Brain pericyte (primary cell): ENCODE measurements at regions not wholly inside any gene's neighbourhood (a gene's known extent, or its start where the extent isn't known, plus 50 kb on each side); places are given as distances from the start of the nearest gene placed in this dataset.
"Not testable (repeated sequence)": the region's sequence is repeated elsewhere in the genome, so short reads cannot be mapped to it uniquely, and the experiment has no call there.

Experiments used
- DNase-seq: peaks from one replicate; pipeline ENCODE4 v3.0.0-alpha.2; 2012; ENCODE audit warnings: low read depth, low spot score

DNA sequence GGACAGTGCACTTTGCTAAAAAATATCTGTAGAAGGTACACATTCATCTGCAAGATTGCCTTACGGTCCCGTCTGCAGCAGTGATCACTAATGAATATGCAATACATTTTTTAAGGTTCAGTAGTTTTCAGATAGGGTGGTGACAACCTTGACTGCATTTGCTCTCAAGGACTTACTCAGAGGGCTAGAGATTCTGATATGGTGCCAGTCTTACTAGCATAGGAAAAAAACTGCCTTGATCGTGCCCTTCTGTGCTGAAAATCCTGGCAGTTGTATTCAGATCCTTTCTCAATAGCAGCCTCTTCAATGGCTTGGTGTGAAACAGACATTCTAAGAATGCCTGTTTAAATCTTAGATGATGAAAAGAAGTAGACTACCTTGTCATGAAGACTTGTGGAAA lies 411.9 kb upstream of the CCDC54 start:
- DNase-seq = no peak

DNA sequence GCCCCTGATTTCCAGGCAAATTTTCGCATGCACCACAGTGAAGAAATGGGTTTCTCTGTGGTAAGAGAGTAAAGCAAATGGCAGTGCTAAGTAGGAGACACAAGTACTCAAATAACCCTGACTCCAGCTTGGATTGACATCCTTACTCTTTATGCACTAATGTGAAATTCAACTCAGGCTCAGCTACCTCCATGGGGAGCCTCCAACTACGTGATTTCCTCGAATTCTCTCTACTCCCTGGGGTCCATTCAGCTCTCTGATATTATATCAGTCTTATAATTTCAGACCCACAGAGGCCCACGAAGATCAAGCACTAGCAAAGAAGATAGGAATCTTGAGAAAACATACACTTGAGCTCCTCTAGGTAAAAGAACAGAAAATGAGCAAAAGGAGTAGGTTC lies 407.6 kb upstream of the CCDC54 start:
- DNase-seq = no peak

DNA sequence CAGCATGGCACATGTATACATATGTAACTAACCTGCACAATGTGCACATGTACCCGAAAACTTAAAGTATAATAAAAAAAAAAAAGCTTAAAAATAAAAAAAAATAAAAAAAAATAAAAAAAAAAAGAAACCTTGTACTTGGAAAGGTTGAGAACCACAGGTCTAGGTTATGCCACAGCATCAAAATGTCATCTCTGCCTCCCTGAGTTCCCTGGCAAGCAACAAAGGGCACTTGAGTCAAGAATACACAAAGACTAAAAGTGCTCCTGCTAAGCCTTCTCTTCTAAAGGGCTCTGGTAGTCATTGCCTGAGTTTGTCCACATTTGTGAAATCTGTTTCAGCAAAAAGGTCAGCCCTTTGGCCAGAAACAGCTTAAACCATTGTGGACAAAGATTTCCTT lies 395.8 kb upstream of the CCDC54 start:
- DNase-seq = no peak

GRCh38 chr3:106985721-106986120 lies 391.5 kb upstream of the CCDC54 start:
- DNase-seq = no peak

- DNase-seq = not testable (repeated sequence)
These were observed 378.2 kb upstream of the CCDC54 start for GRCh38 chr3:106998841-106999682.

DNA sequence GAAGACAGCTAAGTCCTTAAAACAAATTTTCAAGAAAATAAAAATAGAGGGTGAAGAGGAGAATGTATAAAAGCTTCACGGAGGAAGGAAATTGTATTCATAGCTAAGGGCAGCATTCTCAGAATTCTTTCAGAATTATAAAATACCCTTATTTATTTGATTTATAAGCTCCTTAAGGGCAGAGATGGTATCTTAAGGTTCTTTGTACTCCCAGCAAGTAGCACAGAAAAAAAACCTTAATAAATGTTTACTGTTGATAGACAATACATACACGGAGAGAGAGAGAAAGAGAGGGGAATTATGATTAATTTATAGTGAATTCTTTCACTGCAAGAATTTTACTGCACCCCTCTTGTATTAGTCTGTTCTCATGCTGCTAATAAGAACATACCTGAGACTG lies 375.6 kb upstream of the CCDC54 start:
- DNase-seq = no peak

GRCh38 chr3:107005352-107005751 lies 371.9 kb upstream of the CCDC54 start:
- DNase-seq = not testable (repeated sequence)

- DNase-seq = no peak
These were observed 369.0 kb upstream of the CCDC54 start for GRCh38 chr3:107008213-107008612.

GRCh38 chr3:107013641-107014040 lies 363.6 kb upstream of the CCDC54 start:
- no peak for DNase-seq

DNA sequence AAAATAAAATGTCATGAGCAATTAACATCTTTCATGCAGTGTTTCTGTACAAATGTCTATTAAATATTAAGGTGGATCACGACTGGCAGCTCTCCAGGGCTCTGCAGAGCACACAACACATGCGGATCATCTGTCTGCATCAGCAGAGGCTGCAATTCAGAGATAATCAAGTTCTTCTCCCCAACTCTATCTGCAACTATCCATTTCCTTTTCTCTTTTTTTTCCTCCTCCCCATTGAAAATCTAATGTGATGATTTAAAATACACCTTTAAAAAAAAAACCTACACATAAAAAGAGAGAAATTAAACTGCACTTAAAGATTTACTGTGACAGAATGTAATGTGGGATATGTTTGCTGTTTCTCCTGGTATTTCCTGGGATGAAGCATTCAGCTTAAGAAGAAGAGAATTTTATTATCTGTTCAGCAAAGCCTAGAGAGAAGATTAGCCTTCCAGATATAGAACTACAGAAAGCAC lies 352.6 kb upstream of the CCDC54 start:
- no peak for DNase-seq

- no peak for DNase-seq
These were observed 351.3 kb upstream of the CCDC54 start for GRCh38 chr3:107025961-107026360.

- DNase-seq = no peak
These were observed 349.2 kb upstream of the CCDC54 start for GRCh38 chr3:107028086-107028485.

DNA sequence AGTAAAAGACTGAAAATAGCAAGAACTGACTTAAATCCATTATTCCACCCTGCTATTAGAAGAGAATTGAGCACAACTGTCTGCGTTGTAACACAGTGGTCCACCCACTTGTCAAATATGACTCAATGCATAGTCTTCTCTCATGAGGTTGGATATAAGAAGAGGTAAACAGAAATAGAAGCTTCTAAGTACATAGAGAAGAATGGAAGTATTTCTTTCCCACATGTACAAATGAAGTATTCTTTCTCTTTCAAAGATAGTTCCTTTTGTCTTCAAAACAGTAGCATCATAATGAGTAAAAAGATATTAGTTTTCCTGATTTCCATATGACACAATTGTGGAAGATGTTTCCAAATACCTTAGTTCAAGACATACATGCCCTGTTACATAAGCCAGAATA lies 348.6 kb upstream of the CCDC54 start:
- DNase-seq = no peak

DNA sequence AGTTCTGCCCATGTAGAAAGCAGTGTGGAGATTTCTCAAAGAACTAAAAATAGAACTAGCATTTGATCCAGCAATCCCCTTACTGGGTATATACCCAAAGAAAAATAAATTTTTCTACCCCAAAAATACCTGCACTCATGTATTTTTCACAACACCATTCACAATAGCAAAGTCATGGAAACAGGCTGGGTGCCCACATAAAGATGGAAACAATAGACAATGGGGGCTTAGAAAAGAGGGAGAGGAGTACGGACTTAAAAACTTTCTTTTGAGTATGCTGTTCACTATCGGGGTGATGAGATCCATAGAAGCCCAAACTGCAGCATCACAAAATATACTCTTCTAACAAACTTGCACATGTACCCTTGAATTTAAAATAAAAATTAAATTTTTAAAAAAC lies 345.1 kb upstream of the CCDC54 start:
- DNase-seq = no peak

GRCh38 chr3:107034142-107034541 lies 343.1 kb upstream of the CCDC54 start:
- no peak for DNase-seq

DNA sequence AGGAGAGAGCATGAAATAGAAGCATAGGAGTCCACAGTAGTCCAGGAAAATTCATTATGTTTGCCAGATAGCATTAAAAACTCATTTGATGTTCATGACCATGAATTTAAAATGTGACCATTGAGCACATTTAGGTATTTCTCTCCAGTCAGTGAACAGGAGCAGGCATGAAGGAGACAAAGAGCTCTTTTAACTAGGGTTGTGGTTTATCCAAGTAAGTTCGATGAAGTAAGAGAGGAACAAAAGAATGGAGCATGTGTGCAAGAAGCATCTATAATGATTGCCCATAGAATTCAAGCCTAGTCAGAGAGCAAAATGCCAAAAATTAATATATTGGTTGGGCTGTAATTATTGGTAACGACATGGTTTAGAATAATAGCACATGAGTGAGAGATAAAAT lies 342.1 kb upstream of the CCDC54 start:
- no peak for DNase-seq

DNA sequence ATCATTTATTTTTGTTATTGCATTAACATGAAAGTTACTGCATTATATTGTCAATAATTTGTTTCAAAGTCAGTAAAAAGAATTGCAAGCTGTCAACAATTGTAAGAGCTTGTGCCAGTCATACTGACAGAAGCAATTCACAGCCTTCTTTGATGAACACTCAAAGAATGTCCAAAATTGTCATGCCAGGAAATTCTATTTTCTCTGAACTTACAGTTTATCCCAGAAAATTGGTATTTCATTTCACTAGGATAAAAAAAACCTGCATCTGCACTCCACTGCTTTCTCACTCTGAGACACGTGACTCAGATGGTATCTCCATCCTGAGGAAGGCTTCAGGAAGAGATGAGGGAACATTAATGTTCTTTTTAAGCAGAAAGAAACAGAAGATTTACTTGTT lies 332.6 kb upstream of the CCDC54 start:
- DNase-seq = no peak

GRCh38 chr3:107045791-107046190 lies 331.4 kb upstream of the CCDC54 start:
- no peak for DNase-seq

GRCh38 chr3:107055181-107055942 lies 321.9 kb upstream of the CCDC54 start:
- DNase-seq = no peak

DNA sequence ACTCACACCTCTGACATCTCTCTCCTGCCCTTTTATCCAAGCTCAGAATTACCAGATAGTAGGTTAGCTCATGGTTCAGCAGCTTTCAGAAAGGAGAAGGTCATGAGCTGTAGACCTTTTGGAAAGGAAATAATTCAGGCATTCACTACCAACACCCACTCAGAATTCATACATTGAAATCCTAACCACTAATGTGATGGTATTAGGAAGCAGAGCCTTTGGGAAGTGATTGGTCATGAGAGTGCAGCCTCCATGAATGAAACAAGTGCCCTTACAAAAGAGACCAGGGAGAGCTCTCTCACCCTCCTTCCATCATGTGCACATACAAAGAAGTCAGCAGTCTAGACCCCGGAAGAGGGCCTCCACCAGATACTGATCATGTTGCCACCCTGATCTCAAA lies 315.8 kb upstream of the CCDC54 start:
- DNase-seq = no peak

GRCh38 chr3:107062310-107062709 lies 314.9 kb upstream of the CCDC54 start:
- no peak for DNase-seq

DNA sequence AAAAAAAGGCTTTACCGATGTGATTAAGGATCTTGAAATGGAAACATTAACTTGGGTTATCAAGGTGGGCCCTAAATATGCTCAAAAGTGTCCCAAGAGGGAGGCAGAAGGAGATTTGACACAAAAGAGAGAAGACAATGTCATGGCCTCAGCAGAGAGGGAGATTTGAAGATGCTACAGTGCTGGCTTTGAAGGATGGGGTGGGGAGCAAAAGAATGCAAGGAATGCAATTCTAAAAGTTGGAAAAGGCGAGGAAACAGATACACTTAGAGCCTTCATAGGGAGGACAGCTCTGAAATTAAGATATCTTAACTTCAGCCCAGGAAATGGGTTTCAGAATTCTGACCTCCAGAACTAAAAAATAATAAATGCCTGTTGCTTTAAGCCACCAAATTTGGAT lies 314.5 kb upstream of the CCDC54 start:
- DNase-seq = no peak

DNA sequence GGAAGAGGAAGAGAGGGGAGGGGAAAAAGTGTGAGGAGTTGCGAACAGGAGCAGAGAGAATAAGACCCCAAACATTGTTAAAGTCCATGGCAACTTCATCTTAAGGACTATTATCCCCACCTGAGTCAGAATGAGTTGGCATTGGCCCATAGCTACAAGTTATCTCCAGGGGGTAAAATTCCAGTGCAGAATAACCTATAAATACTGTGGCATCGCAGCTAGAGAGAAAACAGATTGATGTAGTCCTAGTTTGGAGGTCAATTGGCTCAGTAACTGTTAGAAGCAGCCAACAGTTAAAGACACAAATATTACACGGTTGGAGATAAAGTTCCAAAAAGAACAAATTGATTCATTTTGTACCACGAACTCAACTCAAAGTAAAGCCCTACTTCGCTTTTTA lies 313.9 kb upstream of the CCDC54 start:
- no peak for DNase-seq
